Fibroblast of villous mesenchyme (primary cell): ENCODE measurements at regions not wholly inside any gene's neighbourhood (a gene's known extent, or its start where the extent isn't known, plus 50 kb on each side); places are given as distances from the start of the nearest gene placed in this dataset.
"Not testable (repeated sequence)": the region's sequence is repeated elsewhere in the genome, so short reads cannot be mapped to it uniquely, and the experiment has no call there.

Experiments used
- DNase-seq: peaks from one replicate; pipeline ENCODE4 v3.0.0-alpha.2; 2010; ENCODE audit warnings: low read depth
- H3K4me3 ChIP-seq: 2 replicates; pipeline ENCODE4 v1.5.1; 2011; ENCODE audit warnings: low read depth, mild to moderate bottlenecking, low read length
- CTCF ChIP-seq: IDR thresholded peaks from 2 replicates; pipeline ENCODE4 v1.5.1; 2012; ENCODE audit warnings: low read depth, mild to moderate bottlenecking, low read length; ENCODE audit not compliant: insufficient read depth

GRCh38 chr5:152642880-152643279 is 237.8 kb upstream of the NMUR2 start:
- no peak for TF ChIP-seq CTCF
- H3K4me3 ChIP-seq: no peak overlapping the region
- DNase-seq: no peak

GRCh38 chr5:152644029-152644728 is 239.1 kb upstream of the NMUR2 start:
- DNase-seq: no peak
- no peak overlapping the region for H3K4me3 ChIP-seq
- no peak for TF ChIP-seq CTCF

GRCh38 chr5:152649609-152650008 is 244.5 kb upstream of the NMUR2 start:
- no peak for TF ChIP-seq CTCF
- no peak overlapping the region for H3K4me3 ChIP-seq
- no peak for DNase-seq

- DNase-seq: no peak
- TF ChIP-seq CTCF: no peak
- no peak overlapping the region for H3K4me3 ChIP-seq
Measured at GRCh38 chr5:152650413-152650812, 245.3 kb upstream of the NMUR2 start.

- DNase-seq, H3K4me3 ChIP-seq: not testable (repeated sequence)
Measured at GRCh38 chr5:152659470-152659869, 254.4 kb upstream of the NMUR2 start.

- TF ChIP-seq CTCF: no peak
- H3K4me3 ChIP-seq: no peak overlapping the region
- DNase-seq: no peak
Measured at GRCh38 chr5:152673601-152674000, 268.5 kb upstream of the NMUR2 start.

- DNase-seq: no peak
- TF ChIP-seq CTCF: no peak
- H3K4me3 ChIP-seq: no peak overlapping the region
Measured at GRCh38 chr5:152674403-152674802, 269.3 kb upstream of the NMUR2 start.
